Breast epithelium (tissue), 4 donors: ENCODE measurements at regions not wholly inside any gene's neighbourhood (a gene's known extent, or its start where the extent isn't known, plus 50 kb on each side); places are given as distances from the start of the nearest gene placed in this dataset.

Source experiments
- DNase-seq, 2 donors: peaks; one replicate each; pipeline ENCODE4 v3.0.0-alpha.2; 2019; ENCODE audit warnings: low spot score in 2 of 2
- H3K27ac ChIP-seq, 2 donors: fragments of 200-600 bp; sonication (generic) in 1 of 2; one replicate each; pipeline ENCODE4 v1.5.1; 2016 to 2019; ENCODE audit warnings: mild to moderate bottlenecking in 1 of 2
- H3K27me3 ChIP-seq, 2 donors: fragments of 200-600 bp; sonication (generic) in 1 of 2; one replicate each; pipeline versions ENCODE4 v1.5.1 to v1.6.0; 2017 to 2019; ENCODE audit warnings: control low read depth in 1 of 2, mild to moderate bottlenecking in 1 of 2
- H3K36me3 ChIP-seq: fragments of 200-600 bp; one replicate; pipeline ENCODE4 v1.5.1; 2019
- H3K4me1 ChIP-seq, 2 donors: fragments of 200-600 bp; sonication (generic); one replicate each; pipeline ENCODE4 v1.5.1; 2016 to 2019; ENCODE audit warnings: control low read depth in 1 of 2
- H3K4me3 ChIP-seq, 3 donors: fragments of 200-600 bp; sonication (generic); 1 replicate in 2 of 3; 2 replicates in 1 of 3; pipeline ENCODE4 v1.5.1; 2016 to 2019; ENCODE audit warnings: mild to moderate bottlenecking in 3 of 3, moderate library complexity in 2 of 3
- H3K9me3 ChIP-seq, 2 donors: fragments of 200-600 bp; sonication (generic) in 1 of 2; one replicate each; pipeline ENCODE4 v1.5.1; 2016 to 2019; ENCODE audit warnings: control low read depth in 1 of 2
- POLR2A ChIP-seq: fragments of 450-650 bp; IDR thresholded peaks from one replicate; pipeline ENCODE4 v1.6.1; 2016; ENCODE audit warnings: antibody characterized with exemption, mild to moderate bottlenecking, moderate library complexity
- POLR2AphosphoS5 ChIP-seq, 3 donors: sonication (generic); formaldehyde crosslinking; IDR thresholded peaks; one replicate each; pipeline ENCODE4 v1.6.1; 2017; ENCODE audit warnings: antibody characterized with exemption in 3 of 3
- intact Hi-C: fragments of 100-400 bp; cut with DNase I; formaldehyde crosslinking; loops from one replicate; pipeline ENCODE4 v1.15.1; 2023; ENCODE audit warnings: low total_unique reads
- TF ChIP-seq, protein P1 (sequence below), 3 donors: fragments of 450-650 bp; IDR thresholded peaks; one replicate each; pipeline ENCODE4 v1.5.1; 2016 to 2017; ENCODE audit warnings: antibody characterized with exemption in 3 of 3, mild to moderate bottlenecking in 3 of 3, moderate library complexity in 3 of 3

DNA sequence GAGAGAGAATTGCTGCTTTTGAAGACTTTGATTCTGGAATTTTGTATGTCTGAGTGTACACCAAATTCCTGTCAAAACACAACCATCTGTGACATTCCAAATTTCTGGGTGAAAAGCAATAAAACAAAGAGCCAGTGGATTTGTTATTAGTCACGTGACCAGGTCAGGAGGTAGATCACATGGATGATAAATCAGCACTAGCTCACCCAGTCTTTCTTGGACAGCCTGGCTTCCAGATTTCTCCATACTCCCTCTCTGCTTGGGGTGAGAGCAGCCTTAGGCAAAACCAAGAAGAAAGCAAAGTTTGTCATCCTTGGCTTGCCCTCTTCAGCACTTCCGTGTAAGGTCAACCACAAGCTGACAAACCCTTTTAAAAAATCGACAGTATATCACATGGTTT is 194.2 kb downstream of the CLCN4 start:
- intact Hi-C loops = no loop called here
- H3K9me3 ChIP-seq = peaks cover 3 to 15% of the 10 kb centered on the region in 2 donors
- H3K36me3 ChIP-seq = no peaks in the 10 kb centered on the region
- H3K4me3 ChIP-seq = no peak overlapping the region
- H3K27ac ChIP-seq = no peak overlapping the region
- TF ChIP-seq POLR2A (no peak), POLR2AphosphoS5 (IDR thresholded peaks at IDR 0.05) (no peak)
- TF ChIP-seq, protein P1, sequence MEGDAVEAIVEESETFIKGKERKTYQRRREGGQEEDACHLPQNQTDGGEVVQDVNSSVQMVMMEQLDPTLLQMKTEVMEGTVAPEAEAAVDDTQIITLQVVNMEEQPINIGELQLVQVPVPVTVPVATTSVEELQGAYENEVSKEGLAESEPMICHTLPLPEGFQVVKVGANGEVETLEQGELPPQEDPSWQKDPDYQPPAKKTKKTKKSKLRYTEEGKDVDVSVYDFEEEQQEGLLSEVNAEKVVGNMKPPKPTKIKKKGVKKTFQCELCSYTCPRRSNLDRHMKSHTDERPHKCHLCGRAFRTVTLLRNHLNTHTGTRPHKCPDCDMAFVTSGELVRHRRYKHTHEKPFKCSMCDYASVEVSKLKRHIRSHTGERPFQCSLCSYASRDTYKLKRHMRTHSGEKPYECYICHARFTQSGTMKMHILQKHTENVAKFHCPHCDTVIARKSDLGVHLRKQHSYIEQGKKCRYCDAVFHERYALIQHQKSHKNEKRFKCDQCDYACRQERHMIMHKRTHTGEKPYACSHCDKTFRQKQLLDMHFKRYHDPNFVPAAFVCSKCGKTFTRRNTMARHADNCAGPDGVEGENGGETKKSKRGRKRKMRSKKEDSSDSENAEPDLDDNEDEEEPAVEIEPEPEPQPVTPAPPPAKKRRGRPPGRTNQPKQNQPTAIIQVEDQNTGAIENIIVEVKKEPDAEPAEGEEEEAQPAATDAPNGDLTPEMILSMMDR (IDR thresholded peaks at IDR 0.05) = no peak
- DNase-seq = no peak
- no peaks in the 10 kb centered on the region for H3K27me3 ChIP-seq
- H3K4me1 ChIP-seq = no peaks in the 10 kb centered on the region

DNA sequence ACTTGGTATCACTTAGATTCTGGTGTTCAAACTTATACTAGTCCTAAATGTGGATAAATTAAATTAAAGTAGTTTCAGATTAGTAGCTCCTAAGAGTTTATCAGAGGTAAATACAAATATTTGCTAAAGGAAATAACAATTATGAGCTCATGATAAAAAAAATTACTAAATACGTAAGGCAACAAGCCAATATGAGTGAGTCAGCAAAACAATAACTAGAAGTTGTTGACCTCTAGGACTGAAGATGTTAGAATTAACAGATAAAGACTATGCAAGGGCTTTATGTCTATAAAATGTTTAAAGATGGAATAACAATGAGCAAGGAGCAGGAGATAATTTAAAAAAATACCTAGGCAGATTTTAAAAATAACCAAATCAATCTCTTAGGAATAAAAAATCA is 195.8 kb downstream of the CLCN4 start:
- intact Hi-C loops = no loop called here
- Histone ChIP-seq H3K9me3 (peaks cover 3 to 10% of the 10 kb centered on the region in 2 donors), H3K27ac (no peak overlapping the region), H3K4me1 (no peaks in the 10 kb centered on the region), H3K4me3 (no peak overlapping the region), H3K27me3 (no peaks in the 10 kb centered on the region), H3K36me3 (no peaks in the 10 kb centered on the region)
- TF ChIP-seq, protein P1 (IDR thresholded peaks at IDR 0.05) = no peak
- TF ChIP-seq POLR2AphosphoS5 (IDR thresholded peaks at IDR 0.05) (no peak), POLR2A (no peak)
- DNase-seq = no peak

DNA sequence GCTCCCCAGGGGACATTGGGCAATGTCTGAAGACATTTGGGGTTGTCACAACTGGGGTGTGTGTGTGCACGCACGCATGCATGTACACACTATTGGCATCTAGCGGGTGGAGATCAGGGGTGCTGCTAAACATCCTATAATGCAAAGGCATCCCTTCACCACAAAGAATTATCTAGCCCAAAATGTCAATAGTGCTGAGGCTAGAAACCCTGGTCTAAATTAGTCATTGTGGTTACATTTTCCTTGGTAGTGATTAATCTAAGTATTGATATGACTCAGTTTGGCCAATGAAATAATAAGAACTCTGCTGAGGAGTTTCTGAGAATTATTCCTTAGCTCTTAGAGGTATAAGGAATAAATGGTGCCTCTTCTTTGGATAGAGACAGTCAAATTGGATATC is 200.2 kb downstream of the CLCN4 start:
- peaks cover 0 to 5% of the 10 kb centered on the region in 2 donors for H3K9me3 ChIP-seq
- no peaks in the 10 kb centered on the region for H3K4me1 ChIP-seq
- H3K27me3 ChIP-seq = no peaks in the 10 kb centered on the region
- intact Hi-C loops = no loop called here
- no peak overlapping the region for H3K27ac ChIP-seq
- H3K4me3 ChIP-seq = no peak overlapping the region
- H3K36me3 ChIP-seq = no peaks in the 10 kb centered on the region
- TF ChIP-seq POLR2AphosphoS5 (IDR thresholded peaks at IDR 0.05) (no peak), POLR2A (no peak)
- TF ChIP-seq, protein P1 (IDR thresholded peaks at IDR 0.05) = no peak
- DNase-seq = no peak

DNA sequence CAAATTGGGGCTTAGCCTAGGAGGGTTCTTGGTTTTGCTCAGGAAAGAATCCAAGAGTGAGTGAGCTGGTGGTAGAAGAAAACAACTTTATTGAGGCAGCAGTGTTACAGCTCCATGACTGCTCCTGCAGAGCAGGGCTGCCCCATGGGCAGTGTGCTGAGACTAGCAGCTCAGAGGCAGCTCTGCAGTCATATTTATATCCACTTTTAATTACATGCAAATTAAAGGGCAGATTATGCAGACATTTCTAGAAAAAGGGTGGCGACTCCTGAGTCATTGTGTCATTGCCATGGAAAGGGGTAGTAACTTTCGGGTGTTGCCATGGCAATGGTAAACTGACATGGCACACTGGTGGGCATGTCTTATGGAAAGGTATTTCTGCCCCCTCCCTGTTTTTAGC is 202.2 kb downstream of the CLCN4 start:
- peaks cover 0 to 12% of the 10 kb centered on the region in 2 donors for H3K9me3 ChIP-seq
- no peaks in the 10 kb centered on the region for H3K4me1 ChIP-seq
- TF ChIP-seq POLR2A (no peak), POLR2AphosphoS5 (IDR thresholded peaks at IDR 0.05) (no peak)
- TF ChIP-seq, protein P1 (IDR thresholded peaks at IDR 0.05) = no peak
- H3K27me3 ChIP-seq = peaks cover 0 to 3% of the 10 kb centered on the region in 2 donors
- no peak overlapping the region for H3K27ac ChIP-seq
- no peak overlapping the region for H3K4me3 ChIP-seq
- H3K36me3 ChIP-seq = no peaks in the 10 kb centered on the region
- no peak for DNase-seq
- intact Hi-C loops = no loop called here

DNA sequence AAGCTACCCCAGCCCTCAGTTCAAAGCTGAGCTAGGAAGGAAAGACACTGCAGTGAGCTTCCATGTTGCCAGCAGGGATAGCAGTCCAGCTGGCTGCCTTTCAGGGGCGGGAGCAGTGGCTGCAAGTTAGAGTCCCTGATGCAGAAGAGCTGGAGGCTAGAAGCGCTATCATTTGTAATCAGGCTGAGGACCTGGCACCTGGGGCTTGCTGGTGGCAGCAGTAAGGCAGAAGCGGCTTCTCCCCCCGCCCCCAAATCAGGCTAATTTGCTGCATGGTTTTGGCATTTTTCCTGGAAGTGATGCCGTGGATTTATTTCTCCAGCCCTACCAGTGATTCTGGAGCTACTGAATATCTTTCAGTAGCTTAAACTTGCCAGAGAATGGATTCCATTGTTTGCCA is 203.3 kb downstream of the CLCN4 start:
- H3K27me3 ChIP-seq = peaks cover 0 to 3% of the 10 kb centered on the region in 2 donors
- no peak for TF ChIP-seq POLR2A
- intact Hi-C loops = no loop called here
- DNase-seq = no peak
- peaks cover 0 to 12% of the 10 kb centered on the region in 2 donors for H3K9me3 ChIP-seq
- no peaks in the 10 kb centered on the region for H3K4me1 ChIP-seq
- no peaks in the 10 kb centered on the region for H3K36me3 ChIP-seq
- H3K27ac ChIP-seq = no peak overlapping the region
- H3K4me3 ChIP-seq = no peak overlapping the region
